GM12878 (cell line): ENCODE measurements at regions not wholly inside any gene's neighbourhood (a gene's known extent, or its start where the extent isn't known, plus 50 kb on each side); places are given as distances from the start of the nearest gene placed in this dataset.

Experiments
- ATAC-seq: fragments of 200-7000 bp; cut with Tn5 transposase; 3 replicates; pipeline ENCODE4 v1.9.1; 2020; ENCODE audit warnings: mild to moderate bottlenecking, moderate library complexity
- BruUV-seq: library from RNA; stranded (reverse); fragments of 400-500 nt; replicated peaks from 2 replicates; lab custom pipeline; 2021; lab: Mats Ljungman, UMichigan
- CTCF ChIA-PET: fragments of 300-600 bp; sonication (Branson Sonifier 250); formaldehyde crosslinking; extraction: SDS; loops from one replicate; lab custom pipeline; 2021; ENCODE audit warnings: inconsistent platforms; lab: Yijun Ruan, JAX
- POLR2A ChIA-PET: fragments of 350-600 bp; formaldehyde crosslinking; extraction: SDS; loops from one replicate; lab custom pipeline; 2021; ENCODE audit warnings: inconsistent platforms; lab: Charles Lee
- RAD21 ChIA-PET: fragments of 300-600 bp; sonication (Branson Sonifier 250); formaldehyde crosslinking; loops from one replicate; lab custom pipeline; 2023; ENCODE audit warnings: antibody characterized with exemption; ENCODE audit not compliant: unreplicated experiment; lab: Charles Lee
- SMC1A ChIA-PET: fragments of 300-600 bp; sonication (Branson Sonifier 250); formaldehyde crosslinking; loops from one replicate; lab custom pipeline; 2023; ENCODE audit not compliant: unreplicated experiment, uncharacterized antibody; lab: Charles Lee
- DNase-seq: peaks from one replicate; pipeline ENCODE4 v3.0.0-alpha.2; 2011; ENCODE audit warnings: low read depth, low spot score
- FAIRE-seq: peaks from 3 replicates; lab custom pipeline; 2011; peaks lifted over from hg19 to GRCh38; lab: Jason Lieb, UNC
- H2AFZ ChIP-seq: 2 replicates; pipeline ENCODE4 v1.6.0; 2011; ENCODE audit warnings: low read depth, low read length, control low read depth; ENCODE audit not compliant: control insufficient read depth
- H3K27ac ChIP-seq: 2 replicates; pipeline ENCODE4 v1.5.1; 2011; ENCODE audit warnings: control low read depth; ENCODE audit not compliant: control insufficient read depth, insufficient read depth
- H3K27me3 ChIP-seq, 2 experiments: replicated peaks in 1 of 2; 2 replicates each; pipeline versions ENCODE4 v1.6.0 to v1.6.1; 2011; ENCODE audit warnings: low read length in 1 of 2; ENCODE audit not compliant: control insufficient read depth in 2 of 2, insufficient read depth in 2 of 2
- H3K36me3 ChIP-seq, 2 experiments: 2 replicates each; pipeline ENCODE4 v1.5.1; 2011; ENCODE audit warnings: low read length in 1 of 2; ENCODE audit not compliant: control insufficient read depth in 2 of 2, insufficient read depth in 2 of 2
- H3K4me1 ChIP-seq: 2 replicates; pipeline ENCODE4 v1.6.1; 2011; ENCODE audit warnings: mild to moderate bottlenecking, low read length, moderate library complexity, mixed read lengths; ENCODE audit not compliant: control insufficient read depth, insufficient read depth
- H3K4me2 ChIP-seq: 2 replicates; pipeline ENCODE4 v1.6.0; 2011; ENCODE audit warnings: control low read depth; ENCODE audit not compliant: control insufficient read depth, insufficient read depth
- H3K4me3 ChIP-seq: fragments of 200-600 bp; sonication (generic); 2 replicates; pipeline ENCODE4 v1.5.1; 2016
- H3K79me2 ChIP-seq: 2 replicates; pipeline ENCODE4 v1.6.0; 2011; ENCODE audit warnings: low read length; ENCODE audit not compliant: control insufficient read depth, insufficient read depth
- H3K9ac ChIP-seq: 2 replicates; pipeline ENCODE4 v1.8.0; 2011; ENCODE audit warnings: low read length, control low read depth, mixed read lengths; ENCODE audit not compliant: control insufficient read depth, insufficient read depth
- H3K9me3 ChIP-seq: replicated peaks from 3 replicates; pipeline ENCODE4 v1.5.1; 2011; ENCODE audit warnings: mild to moderate bottlenecking, low read length; ENCODE audit not compliant: control insufficient read depth, insufficient read depth
- H4K20me1 ChIP-seq: 2 replicates; pipeline ENCODE4 v1.6.0; 2011; ENCODE audit not compliant: control insufficient read depth, insufficient read depth
- BMI1 ChIP-seq: fragments of 450-650 bp; IDR thresholded peaks from 2 replicates; pipeline ENCODE4 v1.6.1; 2016; ENCODE audit warnings: mild to moderate bottlenecking, moderate library complexity, borderline replicate concordance
- CHD4 ChIP-seq: fragments of 200-600 bp; sonication (generic); IDR thresholded peaks from 2 replicates; pipeline ENCODE4 v1.6.1; 2016; ENCODE audit warnings: mild to moderate bottlenecking
- CREM ChIP-seq: IDR thresholded peaks from 2 replicates; pipeline ENCODE4 v1.6.1; 2014; ENCODE audit warnings: antibody characterized with exemption, low read depth
- JUNB ChIP-seq: IDR thresholded peaks from 2 replicates; pipeline ENCODE4 v1.6.1; 2016; ENCODE audit warnings: antibody characterized with exemption, mild to moderate bottlenecking
- MXI1 ChIP-seq: fragments of 150-350 bp; IDR thresholded peaks from 2 replicates; pipeline ENCODE4 v1.6.1; 2011; ENCODE audit warnings: low read depth, mild to moderate bottlenecking, inconsistent platforms, low read length, improper control_type of control experiment
- MYC ChIP-seq: IDR thresholded peaks from 2 replicates; pipeline ENCODE4 v1.6.1; 2011; ENCODE audit warnings: mild to moderate bottlenecking, low read length, moderate library complexity, inconsistent platforms; ENCODE audit not compliant: insufficient read depth, insufficient replicate concordance, insufficient read length, severe bottlenecking
- NR2C1 ChIP-seq: fragments of 450-650 bp; IDR thresholded peaks from 2 replicates; pipeline ENCODE4 v1.6.1; 2017; ENCODE audit warnings: antibody characterized with exemption, mild to moderate bottlenecking, moderate library complexity
- NR2C2 ChIP-seq: IDR thresholded peaks from 2 replicates; pipeline ENCODE4 v1.6.1; 2011; ENCODE audit warnings: borderline replicate concordance, low read depth; ENCODE audit not compliant: control insufficient read depth, insufficient read length
- NR2F1 ChIP-seq: fragments of 450-650 bp; conservative IDR thresholded peaks from 2 replicates; pipeline ENCODE4 v1.6.1; 2017; ENCODE audit warnings: mild to moderate bottlenecking
- PML ChIP-seq: IDR thresholded peaks from 2 replicates; pipeline ENCODE4 v1.6.1; 2012; ENCODE audit warnings: low read length, inconsistent platforms
- SIN3A ChIP-seq: IDR thresholded peaks from 2 replicates; pipeline ENCODE4 v1.6.1; 2012; ENCODE audit warnings: low read depth, low read length, improper control_type of control experiment
- SPI1 ChIP-seq: IDR thresholded peaks from 2 replicates; pipeline ENCODE4 v1.6.1; 2011; ENCODE audit warnings: low read depth, mild to moderate bottlenecking, low read length, moderate library complexity, borderline replicate concordance; ENCODE audit not compliant: insufficient read depth
- SREBF2 ChIP-seq: IDR thresholded peaks from 2 replicates; pipeline ENCODE4 v1.6.1; 2012; ENCODE audit warnings: mild to moderate bottlenecking, low read length
- STAT3 ChIP-seq: IDR thresholded peaks from 2 replicates; pipeline ENCODE4 v1.6.1; 2011; ENCODE audit warnings: low read depth, low read length, improper control_type of control experiment
- ZNF384 ChIP-seq: IDR thresholded peaks from 2 replicates; pipeline ENCODE4 v1.6.1; 2012; ENCODE audit warnings: low read depth, mild to moderate bottlenecking, low read length, improper control_type of control experiment, borderline replicate concordance
- ZSCAN29 ChIP-seq: fragments of 450-650 bp; IDR thresholded peaks from 2 replicates; pipeline ENCODE4 v1.6.1; 2017; ENCODE audit warnings: mild to moderate bottlenecking, moderate library complexity
- WGBS: methylation state at CpG from one replicate; pipeline ENCODE4 v1.1.6; 2016; ENCODE audit warnings: low lambda C conversion rate; ENCODE audit not compliant: insufficient replicate concordance, insufficient coverage; ENCODE audit errors: missing lambda C conversion rate; 5-methylcytosine and 5-hydroxymethylcytosine counted together
- in situ Hi-C: fragments of 300-500 bp; cut with MboI; formaldehyde crosslinking; loops from 9 replicates; pipeline ENCODE4 v1.14.3; 2018; ENCODE audit warnings: mixed read lengths
- intact Hi-C: fragments of 100-400 bp; cut with micrococcal nuclease; formaldehyde crosslinking; loops from one replicate; pipeline ENCODE4 v1.14.2; 2022; ENCODE audit not compliant: unreplicated experiment
- TF ChIP-seq, protein P1 (sequence below): IDR thresholded peaks from 2 replicates; pipeline ENCODE4 v1.6.1; 2012; ENCODE audit warnings: improper control_type of control experiment, low read depth, low read length; ENCODE audit not compliant: insufficient replicate concordance

DNA sequence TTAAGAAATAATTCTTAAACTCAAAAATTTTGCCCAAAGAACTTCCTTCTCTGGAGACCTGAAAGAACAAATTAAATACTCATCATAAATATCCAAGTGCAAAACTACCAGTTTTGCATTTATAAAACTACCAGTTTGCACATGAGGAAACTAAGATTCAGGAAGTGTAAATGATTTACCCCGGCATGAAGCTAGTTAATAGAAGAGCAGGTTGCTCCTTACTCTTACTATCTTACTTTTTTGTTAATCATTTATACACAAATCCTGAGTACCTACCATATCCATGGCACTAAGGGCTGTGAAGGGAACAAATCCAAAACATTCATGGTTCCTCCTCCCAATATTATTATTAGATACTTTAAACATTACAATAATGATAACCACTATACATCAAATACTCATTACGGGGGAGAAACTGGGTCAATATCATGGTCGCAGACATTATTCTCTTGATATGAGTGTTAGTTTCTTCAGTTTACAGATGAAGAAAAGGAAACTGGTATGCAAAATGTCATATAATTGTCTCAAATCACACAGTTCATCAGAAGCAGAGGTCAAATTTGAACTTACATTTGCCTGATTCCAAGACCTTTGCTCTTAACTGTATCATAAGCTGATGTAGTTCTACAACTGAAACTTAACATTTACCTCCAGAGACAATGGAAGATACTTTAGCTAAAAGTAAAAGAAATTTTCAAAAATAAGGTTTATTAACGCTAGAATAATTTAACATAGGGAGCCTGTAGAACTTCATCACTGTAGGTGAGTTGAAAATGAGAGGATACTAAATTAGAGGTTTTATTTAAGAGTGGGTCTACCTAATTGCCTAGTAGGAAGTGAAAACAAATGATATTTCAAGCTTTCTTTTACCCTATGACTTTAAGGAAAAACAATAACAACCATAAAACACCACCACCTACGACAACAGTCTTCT lies 74.5 kb downstream of the FAM76B start:
- H3K79me2 ChIP-seq, result no peaks in the 10 kb centered on the region
- in situ Hi-C loops (no loop called here), intact Hi-C loops (loop anchor here (1.0 to 10.0 kb wide), 3 partner anchors 159 to 1110 kb away; no protein-coding TSS in a partner anchor)
- peaks cover 26% of the 10 kb centered on the region for H3K4me1 ChIP-seq
- POLR2A ChIA-PET, result interaction anchor here (0.7 to 2.5 kb wide), 13 partner anchors 9 to 562 kb away, joined by 3 to 13 read pairs (median 4); partner anchors contain the start of gene SESN3
- under 1% methylated on average over 5 of the region's 5 CpGs for WGBS
- H4K20me1 ChIP-seq, result no peaks in the 10 kb centered on the region
- no peaks in the 10 kb centered on the region for H3K27me3 ChIP-seq
- no peaks in the 10 kb centered on the region for H3K36me3 ChIP-seq
- H3K27ac ChIP-seq, result peak overlapping the region; percentile 33; the same call in 1 of the 2 replicates
- FAIRE-seq, result no peak
- H3K9ac ChIP-seq, result no peak overlapping the region
- no peak overlapping the region for H3K4me3 ChIP-seq
- no peaks in the 10 kb centered on the region for H3K9me3 ChIP-seq
- peak overlapping the region; percentile 10; the same call in 1 of the 2 replicates for H2AFZ ChIP-seq
- peak; percentile 31 for ATAC-seq
- peak overlapping the region; percentile 49; the same call in 1 of the 2 replicates for H3K4me2 ChIP-seq
- CTCF ChIA-PET, result interaction anchor here (0.8 to 17.7 kb wide), 22 partner anchors 9 to 648 kb away, joined by 3 to 590 read pairs (median 4); partner anchors contain the start of gene SESN3
- SMC1A ChIA-PET, result interaction anchor here (0.7 to 20.2 kb wide), 43 partner anchors 9 to 749 kb away, joined by 3 to 474 read pairs (median 4); partner anchors contain the start of genes CEP57, MAML2 and SESN3
- RAD21 ChIA-PET, result interaction anchor here (0.7 to 7.9 kb wide), 29 partner anchors 10 to 675 kb away, joined by 3 to 114 read pairs (median 5); partner anchors contain the start of genes CCDC82, CEP57, ENDOD1 and JRKL
- peak; percentile 16 for DNase-seq
- TSS peak; percentile 89 for BruUV-seq
- TF ChIP-seq JUNB (peak; percentile 53), SPI1 (0 out of 2 replicates have a peak, but pooled peaks have one; percentile 16), NR2F1 (peak; percentile 78), NR2C1 (peak; percentile 21), BMI1 (0 out of 2 replicates have a peak, but pooled peaks have one; percentile 28), PML (0 out of 2 replicates have a peak, but pooled peaks have one; percentile 6), CHD4 (no peak), MYC (no peak), ZNF384 (peak; percentile 36; the same call in 1 of the 2 replicates), CREM (no peak), MXI1 (no peak), ZSCAN29 (no peak), SIN3A (no peak), SREBF2 (no peak), STAT3 (0 out of 2 replicates have a peak, but pooled peaks have one; percentile 29), NR2C2 (no peak)
- TF ChIP-seq, protein P1, sequence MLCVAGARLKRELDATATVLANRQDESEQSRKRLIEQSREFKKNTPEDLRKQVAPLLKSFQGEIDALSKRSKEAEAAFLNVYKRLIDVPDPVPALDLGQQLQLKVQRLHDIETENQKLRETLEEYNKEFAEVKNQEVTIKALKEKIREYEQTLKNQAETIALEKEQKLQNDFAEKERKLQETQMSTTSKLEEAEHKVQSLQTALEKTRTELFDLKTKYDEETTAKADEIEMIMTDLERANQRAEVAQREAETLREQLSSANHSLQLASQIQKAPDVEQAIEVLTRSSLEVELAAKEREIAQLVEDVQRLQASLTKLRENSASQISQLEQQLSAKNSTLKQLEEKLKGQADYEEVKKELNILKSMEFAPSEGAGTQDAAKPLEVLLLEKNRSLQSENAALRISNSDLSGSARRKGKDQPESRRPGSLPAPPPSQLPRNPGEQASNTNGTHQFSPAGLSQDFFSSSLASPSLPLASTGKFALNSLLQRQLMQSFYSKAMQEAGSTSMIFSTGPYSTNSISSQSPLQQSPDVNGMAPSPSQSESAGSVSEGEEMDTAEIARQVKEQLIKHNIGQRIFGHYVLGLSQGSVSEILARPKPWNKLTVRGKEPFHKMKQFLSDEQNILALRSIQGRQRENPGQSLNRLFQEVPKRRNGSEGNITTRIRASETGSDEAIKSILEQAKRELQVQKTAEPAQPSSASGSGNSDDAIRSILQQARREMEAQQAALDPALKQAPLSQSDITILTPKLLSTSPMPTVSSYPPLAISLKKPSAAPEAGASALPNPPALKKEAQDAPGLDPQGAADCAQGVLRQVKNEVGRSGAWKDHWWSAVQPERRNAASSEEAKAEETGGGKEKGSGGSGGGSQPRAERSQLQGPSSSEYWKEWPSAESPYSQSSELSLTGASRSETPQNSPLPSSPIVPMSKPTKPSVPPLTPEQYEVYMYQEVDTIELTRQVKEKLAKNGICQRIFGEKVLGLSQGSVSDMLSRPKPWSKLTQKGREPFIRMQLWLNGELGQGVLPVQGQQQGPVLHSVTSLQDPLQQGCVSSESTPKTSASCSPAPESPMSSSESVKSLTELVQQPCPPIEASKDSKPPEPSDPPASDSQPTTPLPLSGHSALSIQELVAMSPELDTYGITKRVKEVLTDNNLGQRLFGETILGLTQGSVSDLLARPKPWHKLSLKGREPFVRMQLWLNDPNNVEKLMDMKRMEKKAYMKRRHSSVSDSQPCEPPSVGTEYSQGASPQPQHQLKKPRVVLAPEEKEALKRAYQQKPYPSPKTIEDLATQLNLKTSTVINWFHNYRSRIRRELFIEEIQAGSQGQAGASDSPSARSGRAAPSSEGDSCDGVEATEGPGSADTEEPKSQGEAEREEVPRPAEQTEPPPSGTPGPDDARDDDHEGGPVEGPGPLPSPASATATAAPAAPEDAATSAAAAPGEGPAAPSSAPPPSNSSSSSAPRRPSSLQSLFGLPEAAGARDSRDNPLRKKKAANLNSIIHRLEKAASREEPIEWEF, result peak; percentile 70
